Urinary bladder (tissue), 3 donors: ENCODE measurements at regions not wholly inside any gene's neighbourhood (a gene's known extent, or its start where the extent isn't known, plus 50 kb on each side); places are given as distances from the start of the nearest gene placed in this dataset.
"Not testable (repeated sequence)": the region's sequence is repeated elsewhere in the genome, so short reads cannot be mapped to it uniquely, and the experiment has no call there.

Source experiments
- DNase-seq: peaks from one replicate; pipeline ENCODE4 v3.0.0-alpha.2; 2015; ENCODE audit errors: extremely low spot score
- H3K27ac ChIP-seq: one replicate; pipeline ENCODE4 v1.5.1; 2013; ENCODE audit warnings: low read depth, mild to moderate bottlenecking, moderate library complexity
- H3K36me3 ChIP-seq: one replicate; pipeline ENCODE4 v1.6.1; 2013; ENCODE audit warnings: mild to moderate bottlenecking, moderate library complexity; ENCODE audit not compliant: insufficient read depth
- H3K4me1 ChIP-seq: one replicate; pipeline ENCODE4 v1.6.1; 2013; ENCODE audit warnings: mild to moderate bottlenecking, moderate library complexity; ENCODE audit not compliant: insufficient read depth
- H3K4me3 ChIP-seq: one replicate; pipeline ENCODE4 v1.5.1; 2013; ENCODE audit warnings: low read depth, low read length
- WGBS: extraction: QIAGEN DNeasy Blood & Tissue Kit; methylation state at CpG from one replicate; pipeline ENCODE4 v1.1.7; 2013; 5-methylcytosine and 5-hydroxymethylcytosine counted together
- donor health status: healthy with polysubstance abuse.
- donor health status: healthy.

GRCh38 chr6:141403827-141404226, 728.9 kb upstream of the GJE1 start:
- H3K4me1 ChIP-seq, result no peaks in the 10 kb centered on the region
- no peak for DNase-seq
- 58% methylated on average over 2 of the region's 2 CpGs for WGBS
- H3K27ac ChIP-seq, result no peak overlapping the region
- no peak overlapping the region for H3K4me3 ChIP-seq
- no peaks in the 10 kb centered on the region for H3K36me3 ChIP-seq

- H3K4me3 ChIP-seq, result no peak overlapping the region
- H3K4me1 ChIP-seq, result no peaks in the 10 kb centered on the region
- H3K27ac ChIP-seq, result no peak overlapping the region
- H3K36me3 ChIP-seq, result no peaks in the 10 kb centered on the region
- no peak for DNase-seq
- 82% methylated on average over 3 of the region's 3 CpGs for WGBS
These were observed 729.6 kb upstream of the GJE1 start for GRCh38 chr6:141403103-141403502.

- Histone ChIP-seq H3K36me3 (no peaks in the 10 kb centered on the region), H3K27ac (no peak overlapping the region), H3K4me3 (no peak overlapping the region), H3K4me1 (no peaks in the 10 kb centered on the region)
- WGBS, result 50% methylated on average over 2 of the region's 2 CpGs
- no peak for DNase-seq
These were observed 730.2 kb upstream of the GJE1 start for GRCh38 chr6:141402489-141402888.

- Histone ChIP-seq H3K4me3 (no peak overlapping the region), H3K4me1 (no peaks in the 10 kb centered on the region), H3K36me3 (no peaks in the 10 kb centered on the region), H3K27ac (no peak overlapping the region)
- WGBS, result 93% methylated on average over 3 of the region's 3 CpGs
- DNase-seq, result no peak
These were observed 730.9 kb upstream of the GJE1 start for GRCh38 chr6:141401851-141402250.

- 67% methylated on average over 4 of the region's 4 CpGs for WGBS
- H3K4me3 ChIP-seq, result no peak overlapping the region
- H3K36me3 ChIP-seq, result no peaks in the 10 kb centered on the region
- no peak overlapping the region for H3K27ac ChIP-seq
- H3K4me1 ChIP-seq, result no peaks in the 10 kb centered on the region
- DNase-seq, result no peak
These were observed 731.6 kb upstream of the GJE1 start for GRCh38 chr6:141401168-141401567.

- H3K4me1 ChIP-seq, result no peaks in the 10 kb centered on the region
- no peak for DNase-seq
- 83% methylated on average over 3 of the region's 3 CpGs for WGBS
These were observed 733.8 kb upstream of the GJE1 start for GRCh38 chr6:141398949-141399348.

GRCh38 chr6:141395443-141396008, 737.2 kb upstream of the GJE1 start:
- H3K4me1 ChIP-seq, result no peaks in the 10 kb centered on the region
- H3K4me3 ChIP-seq, result no peak overlapping the region
- DNase-seq, result no peak
- no peaks in the 10 kb centered on the region for H3K36me3 ChIP-seq
- 97% methylated on average over 9 of the region's 9 CpGs for WGBS
- no peak overlapping the region for H3K27ac ChIP-seq

More at GRCh38 chr6:141398949-141399348, 733.8 kb upstream of the GJE1 start:
- Histone ChIP-seq H3K4me3 (no peak overlapping the region), H3K27ac (no peak overlapping the region), H3K36me3 (no peaks in the 10 kb centered on the region)

- no peak overlapping the region for H3K4me3 ChIP-seq
- no peak for DNase-seq
- no peak overlapping the region for H3K27ac ChIP-seq
- no peaks in the 10 kb centered on the region for H3K4me1 ChIP-seq
- no peaks in the 10 kb centered on the region for H3K36me3 ChIP-seq
- WGBS, result 95% methylated on average over 13 of the region's 13 CpGs
These were observed 738.1 kb upstream of the GJE1 start for GRCh38 chr6:141394565-141395051.

GRCh38 chr6:141394125-141394536, 738.6 kb upstream of the GJE1 start:
- H3K36me3 ChIP-seq, result no peaks in the 10 kb centered on the region
- DNase-seq, result no peak
- H3K4me3 ChIP-seq, result no peak overlapping the region
- H3K4me1 ChIP-seq, result no peaks in the 10 kb centered on the region
- 97% methylated on average over 8 of the region's 8 CpGs for WGBS
- H3K27ac ChIP-seq, result no peak overlapping the region

GRCh38 chr6:141393405-141394124, 739.2 kb upstream of the GJE1 start:
- Histone ChIP-seq H3K27ac (no peak overlapping the region), H3K4me1 (no peaks in the 10 kb centered on the region), H3K36me3 (no peaks in the 10 kb centered on the region), H3K4me3 (no peak overlapping the region)
- no peak for DNase-seq
- 98% methylated on average over 10 of the region's 10 CpGs for WGBS

GRCh38 chr6:141391135-141391534, 741.6 kb upstream of the GJE1 start:
- not testable (repeated sequence) for H3K4me3 ChIP-seq, H3K36me3 ChIP-seq, H3K27ac ChIP-seq, H3K4me1 ChIP-seq, DNase-seq
- WGBS, result 86% methylated on average over 2 of the region's 2 CpGs

GRCh38 chr6:141388666-141389065, 744.1 kb upstream of the GJE1 start:
- H3K4me3 ChIP-seq, result no peak overlapping the region
- H3K27ac ChIP-seq, result no peak overlapping the region
- H3K36me3 ChIP-seq, result no peaks in the 10 kb centered on the region
- DNase-seq, result no peak
- 92% methylated on average over 3 of the region's 3 CpGs for WGBS
- no peaks in the 10 kb centered on the region for H3K4me1 ChIP-seq

GRCh38 chr6:141370438-141370837, 762.3 kb upstream of the GJE1 start:
- no peak overlapping the region for H3K4me3 ChIP-seq
- H3K36me3 ChIP-seq, result no peaks in the 10 kb centered on the region
- WGBS, result 92% methylated on average over 2 of the region's 2 CpGs
- H3K4me1 ChIP-seq, result no peaks in the 10 kb centered on the region
- H3K27ac ChIP-seq, result no peak overlapping the region
- no peak for DNase-seq

GRCh38 chr6:141366796-141367195, 765.9 kb upstream of the GJE1 start:
- not testable (repeated sequence) for H3K36me3 ChIP-seq, H3K4me3 ChIP-seq, H3K27ac ChIP-seq, H3K4me1 ChIP-seq, DNase-seq
- 100% methylated on average over 1 of the region's 1 CpG for WGBS
